ENCODE measurements at regions not wholly inside any gene's neighbourhood (a gene's known extent, or its start where the extent isn't known, plus 50 kb on each side); places are given as distances from the start of the nearest gene placed in this dataset.

DNA sequence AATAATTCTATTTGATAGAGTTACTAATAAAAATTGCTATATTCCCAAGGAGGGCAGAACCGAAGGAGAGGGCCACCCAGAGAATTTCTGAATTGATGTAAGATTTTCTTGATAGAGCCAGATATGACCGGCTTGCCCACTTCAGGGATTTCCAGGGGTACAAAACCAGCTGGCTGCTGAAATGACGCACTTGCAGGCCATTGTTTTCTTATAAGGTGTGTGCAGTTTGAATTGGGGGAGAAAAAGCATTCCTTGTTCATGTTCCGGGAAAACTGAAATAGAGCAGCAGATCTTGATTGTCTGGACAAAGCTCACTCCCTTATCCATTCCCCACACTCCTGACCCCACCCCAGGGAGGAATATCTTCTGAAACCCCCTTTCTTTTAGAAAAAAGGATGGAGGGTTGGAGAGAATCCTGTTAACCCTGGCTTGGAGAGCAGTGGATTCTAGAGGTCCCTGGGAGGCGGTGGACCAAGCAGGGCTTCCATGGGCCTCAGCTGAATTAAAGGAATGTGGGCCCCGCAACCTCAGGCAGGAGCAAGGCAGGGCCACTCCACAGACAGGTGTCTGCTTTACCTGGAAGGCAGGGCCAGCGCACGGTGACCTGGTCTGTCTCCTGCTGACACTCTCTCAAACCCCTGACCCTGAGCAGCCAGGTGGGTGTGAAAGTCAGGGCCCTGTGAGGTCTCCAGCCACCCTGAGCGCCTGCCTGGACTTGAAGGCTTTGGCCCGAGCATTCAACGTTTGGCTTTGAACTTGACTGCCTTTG is 96.4 kb downstream of the TMEM170B start:
- no peak for DNase-seq (ENCODE audit: low read depth)

DNA sequence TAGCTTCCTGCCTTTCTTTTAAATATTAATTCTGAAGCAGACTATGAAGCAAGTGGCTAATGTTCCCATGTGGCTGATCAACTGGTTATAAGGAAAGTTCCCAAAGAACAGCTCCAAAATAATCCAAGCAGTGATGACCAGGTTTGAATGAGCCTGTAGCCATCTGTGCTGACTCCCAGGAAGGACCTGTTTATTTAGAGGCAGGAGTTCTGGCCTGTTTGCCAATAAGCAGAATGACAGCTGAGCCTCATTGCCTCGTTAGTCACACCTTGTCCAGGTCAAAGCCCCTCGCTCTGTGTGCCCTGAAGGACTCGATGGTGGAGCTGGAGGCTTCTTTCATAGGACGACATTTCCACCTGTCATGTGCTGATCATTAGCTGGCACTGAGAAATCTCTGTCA is 97.4 kb downstream of the TMEM170B start:
- no peak for DNase-seq (ENCODE audit: low read depth)

DNA sequence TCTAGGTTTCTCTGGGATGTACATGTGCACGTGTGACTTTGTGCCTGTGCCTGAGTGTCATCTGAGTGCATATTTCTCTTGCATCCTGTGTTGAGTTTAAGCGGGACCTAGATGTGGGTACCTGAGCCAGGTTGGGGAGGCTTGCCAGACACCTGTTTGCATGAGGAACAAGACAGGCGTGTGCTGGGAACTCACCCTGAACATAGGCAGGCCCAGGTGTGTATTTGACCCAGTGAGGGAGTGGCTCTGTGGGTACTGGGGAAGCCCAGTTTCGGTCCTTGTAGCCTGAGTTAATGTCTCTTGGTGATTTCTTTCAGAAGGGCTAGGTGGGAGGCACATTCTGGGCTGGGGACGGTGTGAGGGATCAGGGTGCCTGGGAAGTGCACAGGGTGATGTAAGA is 98.6 kb downstream of the TMEM170B start:
- DNase-seq (ENCODE audit: low read depth): no peak

DNA sequence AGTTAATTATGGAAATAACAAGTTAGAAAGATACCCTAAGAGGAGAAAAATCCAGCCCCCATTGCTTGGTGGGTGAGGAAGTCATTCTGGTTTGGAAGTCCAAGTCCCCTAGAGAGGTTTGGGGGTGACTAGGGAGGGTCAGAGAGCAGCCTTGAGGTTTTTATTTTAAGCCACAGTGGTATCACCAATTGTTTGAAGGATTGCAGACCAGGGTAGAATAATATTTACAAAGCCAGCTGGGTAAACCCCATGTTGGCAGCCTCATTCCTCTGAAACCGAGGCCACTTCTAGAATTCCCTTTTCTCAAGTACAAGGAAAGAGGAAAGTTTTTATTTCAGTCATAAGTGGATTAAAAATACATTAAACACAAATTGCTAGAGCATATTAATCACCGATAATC is 99.7 kb downstream of the TMEM170B start:
- DNase-seq (ENCODE audit: low read depth): peak; percentile 63

DNA sequence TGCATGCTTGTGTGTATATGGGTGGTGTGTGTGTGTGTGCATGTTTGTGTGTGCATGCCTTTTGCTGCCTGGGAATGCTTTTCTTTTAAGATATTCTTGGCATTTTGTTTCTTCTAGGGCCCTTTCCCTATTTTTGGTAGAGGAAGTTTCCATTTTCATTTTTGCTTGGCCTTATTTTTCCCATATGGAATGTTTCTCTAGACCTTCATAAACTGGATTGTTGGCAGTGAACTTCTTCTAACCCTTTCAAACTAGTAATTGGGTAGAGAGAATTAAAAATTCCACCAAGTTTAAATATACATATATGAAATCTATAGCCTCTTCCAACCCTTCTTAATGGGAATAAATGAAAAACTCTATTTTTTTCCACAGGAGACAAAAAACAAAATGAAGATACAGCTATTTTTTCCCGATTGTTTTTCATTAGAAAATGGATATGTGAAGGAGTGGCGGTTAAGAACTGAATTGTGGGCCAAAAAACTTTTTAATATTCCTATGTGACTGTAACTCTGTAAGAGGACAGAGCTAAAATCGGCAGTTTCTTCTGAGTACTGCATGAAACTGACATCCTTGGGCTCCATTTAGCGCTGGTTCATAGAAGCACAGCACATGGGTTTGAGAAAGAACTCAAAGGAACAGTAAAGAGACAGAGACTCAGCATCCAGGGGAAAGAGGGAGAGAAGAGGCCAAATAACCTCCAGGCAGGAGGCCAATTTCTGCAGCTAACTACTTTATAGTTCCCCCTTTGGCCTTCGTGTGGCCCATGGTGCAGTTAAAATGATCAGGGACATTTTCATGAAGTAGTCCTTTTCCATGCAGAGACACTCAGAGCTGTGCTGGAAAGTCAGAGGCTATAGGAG is 102.1 kb downstream of the TMEM170B start:
- no peak for DNase-seq (ENCODE audit: low read depth)

DNA sequence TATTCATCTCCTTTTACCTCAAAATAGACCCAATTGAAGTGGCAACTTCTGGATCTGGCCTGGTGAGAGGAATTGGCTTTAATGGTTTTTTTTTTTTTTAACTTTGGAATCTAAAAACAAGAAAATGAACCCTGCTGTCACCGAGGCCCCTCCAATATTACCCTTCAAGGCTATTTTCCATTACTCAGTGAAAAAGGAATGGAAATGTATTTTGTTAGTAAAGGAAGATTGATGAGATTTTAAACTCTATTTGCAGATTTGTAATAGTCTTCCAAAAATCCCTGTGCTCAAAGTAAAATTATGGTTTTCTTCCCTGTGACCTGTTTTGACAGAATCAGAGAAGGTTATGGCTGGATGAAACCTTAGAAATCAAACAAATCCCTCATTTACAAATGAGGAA is 102.9 kb downstream of the TMEM170B start:
- DNase-seq (ENCODE audit: low read depth): no peak

DNA sequence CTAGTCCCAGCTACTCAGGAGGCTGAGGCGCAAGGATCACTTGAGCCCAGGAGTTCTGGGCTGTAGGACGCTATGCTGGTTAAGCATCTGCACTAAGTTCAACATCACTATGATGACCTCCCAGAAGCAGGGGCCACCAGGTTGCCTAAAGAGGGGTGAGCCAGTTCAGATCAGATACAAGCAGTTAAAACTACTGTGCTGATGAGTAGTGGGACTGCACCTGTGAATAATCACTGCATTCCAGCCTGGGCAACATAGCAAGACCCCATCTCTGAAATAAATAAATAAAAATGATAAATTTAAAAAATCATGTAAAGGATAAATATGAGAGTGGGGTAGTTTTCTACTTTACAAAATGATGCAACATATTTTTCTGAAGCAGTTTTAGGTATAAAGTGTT is 106.5 kb downstream of the TMEM170B start:
- DNase-seq (ENCODE audit: low read depth): no peak

DNA sequence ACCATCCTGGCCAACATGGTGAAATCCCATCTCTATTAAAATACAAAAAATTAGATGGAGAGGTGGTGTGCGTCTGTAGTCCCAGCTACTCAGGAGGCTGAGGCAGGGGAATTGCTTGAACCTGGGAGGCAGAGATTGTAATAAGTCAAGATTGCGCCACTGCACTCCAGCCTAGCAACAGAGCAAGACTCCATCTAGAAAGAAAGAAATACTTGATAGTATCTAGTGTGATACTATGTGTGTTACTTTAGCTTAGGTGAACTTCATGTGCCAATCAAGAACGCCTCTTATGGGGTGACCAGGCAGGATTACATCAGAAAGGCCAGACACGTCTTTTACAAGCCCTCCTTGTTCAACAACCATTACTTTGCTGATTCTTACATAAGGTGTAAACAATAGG is 107.1 kb downstream of the TMEM170B start:
- DNase-seq (ENCODE audit: low read depth): no peak

DNA sequence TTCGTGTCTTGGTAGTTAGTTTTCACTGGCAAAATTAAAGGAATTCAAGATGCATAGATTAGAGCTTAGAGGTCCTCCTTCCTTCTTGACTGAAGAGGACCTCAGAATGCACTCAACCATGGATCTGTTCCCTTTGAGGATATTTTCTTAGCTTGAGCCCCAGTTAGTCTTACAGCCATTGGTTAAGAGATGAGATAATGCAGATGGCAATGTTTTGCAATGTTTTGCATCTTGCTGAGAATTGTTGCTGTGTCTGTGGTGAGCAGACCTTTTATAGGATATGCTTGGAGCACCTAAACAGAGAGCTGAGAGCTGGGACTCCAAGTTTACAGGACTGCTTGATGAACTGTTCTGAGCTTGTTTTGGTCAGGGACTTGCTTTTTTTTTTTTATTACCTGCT is 107.5 kb downstream of the TMEM170B start:
- DNase-seq (ENCODE audit: low read depth): no peak

DNA sequence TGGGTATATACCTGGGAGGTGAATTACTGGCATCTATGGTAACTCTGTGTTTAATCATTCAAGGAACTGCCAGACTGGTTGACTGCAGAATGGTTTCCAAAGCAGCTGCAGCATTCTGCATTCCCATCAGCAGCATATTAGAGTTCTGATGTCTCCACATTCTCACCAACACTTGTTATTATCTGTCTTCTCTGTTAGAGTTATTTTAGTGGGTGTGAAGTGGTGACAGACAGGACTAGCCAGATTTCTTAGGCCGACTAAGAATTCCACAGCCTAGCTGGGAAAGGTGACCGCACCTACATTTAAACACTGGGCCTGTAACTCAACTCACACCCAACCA is 110.9 kb downstream of the TMEM170B start:
- no peak for DNase-seq (ENCODE audit: low read depth)

DNA sequence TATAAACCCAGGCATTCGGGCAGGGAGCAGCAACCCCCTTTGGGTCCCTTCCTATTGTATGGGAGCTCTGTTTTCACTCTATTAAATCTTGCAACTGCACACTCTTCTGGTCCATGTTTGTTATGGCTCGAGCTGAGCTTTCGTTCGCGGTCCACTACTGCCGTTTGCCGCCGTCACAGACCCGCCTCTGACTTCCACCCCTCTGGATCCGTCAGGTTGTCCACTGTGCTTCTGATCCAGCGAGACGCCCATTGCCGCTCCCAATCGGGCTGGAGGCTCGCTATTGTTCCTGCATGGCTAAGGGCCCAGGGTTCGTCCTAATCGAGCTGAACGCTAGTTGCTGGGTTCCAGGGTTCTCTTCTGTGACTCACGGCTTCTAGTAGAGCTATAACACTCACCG is 111.3 kb downstream of the TMEM170B start:
- no peak for DNase-seq (ENCODE audit: low read depth)

DNA sequence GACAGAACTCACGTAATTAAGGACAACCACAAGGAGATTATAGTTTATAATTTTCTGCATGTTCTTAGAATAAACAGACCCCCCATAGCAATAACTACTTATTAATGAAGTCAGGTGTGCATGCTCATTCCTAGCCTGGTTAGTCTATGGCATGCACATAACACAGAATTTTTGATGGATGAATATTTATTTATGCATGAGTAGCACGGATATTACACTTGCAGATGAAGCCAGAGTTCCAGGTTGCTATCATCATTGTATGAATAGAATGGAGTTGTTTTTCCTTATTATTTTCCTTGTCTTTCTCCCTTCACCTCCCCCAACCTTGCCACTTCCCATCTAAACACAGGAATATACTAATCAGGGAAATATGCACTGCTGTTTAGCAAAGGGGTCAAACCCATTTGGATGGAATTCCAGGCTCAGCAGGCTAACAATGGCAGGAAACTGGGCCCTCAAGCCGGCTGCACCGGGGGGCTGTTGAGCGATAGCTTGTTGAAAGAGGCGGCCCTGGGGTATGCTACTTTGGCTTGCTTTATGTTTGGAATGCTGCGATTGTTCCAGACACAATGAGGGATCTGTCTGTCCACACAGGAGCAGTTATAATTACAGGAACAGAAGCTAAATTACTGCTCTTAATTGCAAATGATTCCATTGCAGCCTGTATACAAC is 112.6 kb downstream of the TMEM170B start:
- DNase-seq (ENCODE audit: low read depth): peak; percentile 80

DNA sequence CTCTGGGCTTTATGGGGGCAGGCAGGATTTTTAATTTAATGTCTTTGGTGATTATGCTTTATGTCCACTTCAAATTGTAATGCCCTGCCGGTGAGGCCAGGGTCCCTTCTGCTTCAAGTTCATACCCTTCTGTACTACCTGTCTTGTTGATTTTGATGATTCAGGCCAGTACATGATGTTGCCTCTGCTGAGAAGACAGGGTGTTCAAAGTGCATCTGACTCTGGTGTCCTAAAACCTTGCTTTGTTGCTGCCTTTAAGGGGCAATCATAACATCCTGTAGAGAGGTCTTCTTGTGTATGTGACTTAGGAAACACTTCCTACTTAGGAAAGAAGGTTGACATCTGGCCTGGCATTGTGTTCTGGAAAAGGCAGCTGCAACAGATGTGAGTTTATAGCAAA is 113.2 kb downstream of the TMEM170B start:
- DNase-seq (ENCODE audit: low read depth): peak; percentile 29

DNA sequence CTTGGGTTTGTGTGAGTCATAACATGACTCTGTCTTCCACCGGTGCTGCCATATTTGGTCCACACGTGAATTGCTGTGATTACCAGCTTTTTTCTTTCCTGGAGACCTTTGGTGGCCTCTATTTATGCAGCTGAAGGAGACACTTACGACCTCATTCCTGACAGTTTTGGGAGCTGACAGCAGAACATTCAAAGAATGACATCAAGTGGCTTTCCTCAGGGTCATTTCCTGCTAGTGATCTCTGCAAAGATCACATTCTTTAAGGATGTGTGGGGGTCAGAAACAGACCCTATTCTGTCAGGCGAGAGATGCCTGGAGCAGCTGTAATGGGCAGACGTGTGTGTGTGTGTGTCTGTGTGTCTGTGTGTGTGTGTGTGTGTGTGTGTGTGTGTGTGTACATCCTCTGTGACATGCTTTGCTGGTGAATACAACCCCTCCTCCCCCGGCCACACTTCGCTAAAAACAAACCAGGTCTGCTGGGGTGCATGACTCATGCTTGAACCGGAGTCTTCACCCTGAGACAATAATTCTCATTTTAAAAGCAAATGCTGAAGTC is 115.6 kb downstream of the TMEM170B start:
- peak; percentile 99 for DNase-seq (ENCODE audit: low read depth)

DNA sequence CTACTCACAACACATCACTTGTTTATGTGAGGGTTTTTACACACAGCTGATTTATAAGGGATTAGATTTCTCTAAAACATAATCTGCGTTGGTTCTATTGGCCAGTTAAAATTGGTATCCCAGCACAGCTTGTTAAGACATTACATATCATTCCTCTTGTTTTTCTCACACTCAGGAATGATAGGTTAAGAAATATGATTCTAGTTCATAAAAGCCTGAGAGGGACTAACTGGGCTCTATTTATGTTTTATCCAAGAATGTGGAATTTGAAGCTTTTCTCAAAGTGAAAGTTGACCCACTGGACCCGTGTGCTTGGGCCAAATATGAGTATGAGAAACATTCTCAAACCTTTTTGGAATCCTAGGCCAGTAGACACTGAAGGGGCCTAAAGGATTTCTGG is 117.3 kb downstream of the TMEM170B start:
- peak; percentile 49 for DNase-seq (ENCODE audit: low read depth)

DNA sequence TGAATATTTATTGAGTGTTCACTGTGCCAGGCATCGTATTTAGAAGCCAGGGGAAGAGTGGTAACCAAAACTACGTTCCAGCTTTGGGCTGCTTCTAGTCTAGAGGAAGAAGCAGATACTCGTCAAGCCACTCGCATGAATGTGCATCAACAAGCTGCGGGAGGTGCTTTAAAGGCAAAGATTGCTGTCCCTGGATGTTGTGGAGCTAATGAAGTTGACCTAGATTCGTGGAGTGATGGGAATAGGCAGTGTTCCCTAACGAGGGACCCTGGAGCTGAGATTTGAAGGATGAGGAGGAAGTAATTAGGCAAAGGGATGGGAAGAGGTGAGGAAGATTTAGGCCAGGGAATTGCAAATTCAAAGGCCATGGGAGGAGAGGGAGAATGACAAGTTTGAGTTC is 118.9 kb downstream of the TMEM170B start:
- DNase-seq (ENCODE audit: low read depth): no peak

DNA sequence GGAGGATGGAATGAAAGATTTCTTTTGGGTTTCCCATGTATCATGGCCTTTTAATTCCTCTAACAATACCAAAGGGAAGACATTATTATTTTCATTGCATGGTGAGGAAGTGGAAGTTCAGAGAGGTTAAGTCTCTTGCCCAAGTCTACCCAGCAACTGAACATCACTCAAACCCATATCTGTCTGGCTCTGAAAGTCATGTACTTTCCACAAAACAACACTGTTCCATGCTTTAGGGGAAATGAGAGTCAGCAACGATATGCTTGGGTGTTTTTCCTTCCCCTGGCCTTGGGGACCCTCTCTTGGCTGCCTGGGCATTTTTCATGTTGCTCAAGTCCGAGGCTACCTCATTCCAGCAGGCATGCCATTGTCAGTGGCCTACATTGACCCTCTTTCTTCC is 118.8 kb downstream of the ADTRP start:
- no peak for DNase-seq (ENCODE audit: low read depth)

DNA sequence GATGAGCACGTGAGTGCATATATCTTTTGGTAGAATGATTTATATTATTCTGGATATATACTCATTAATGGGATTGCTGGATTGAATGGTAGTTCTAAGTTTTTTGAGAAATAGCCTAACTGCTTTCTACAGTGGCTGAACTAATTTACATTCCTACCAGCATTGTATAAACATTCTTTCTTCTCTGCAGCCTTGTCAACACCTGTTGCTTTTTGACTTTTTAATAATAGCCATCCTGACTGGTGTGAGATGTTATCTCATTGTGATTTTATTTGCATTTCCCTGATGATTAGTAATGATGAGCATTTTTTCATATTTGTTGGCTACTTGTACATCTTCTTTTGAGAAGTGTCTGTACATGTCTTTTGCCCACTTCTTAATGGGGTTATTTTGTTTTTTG is 116.3 kb downstream of the ADTRP start:
- DNase-seq (ENCODE audit: low read depth): no peak

DNA sequence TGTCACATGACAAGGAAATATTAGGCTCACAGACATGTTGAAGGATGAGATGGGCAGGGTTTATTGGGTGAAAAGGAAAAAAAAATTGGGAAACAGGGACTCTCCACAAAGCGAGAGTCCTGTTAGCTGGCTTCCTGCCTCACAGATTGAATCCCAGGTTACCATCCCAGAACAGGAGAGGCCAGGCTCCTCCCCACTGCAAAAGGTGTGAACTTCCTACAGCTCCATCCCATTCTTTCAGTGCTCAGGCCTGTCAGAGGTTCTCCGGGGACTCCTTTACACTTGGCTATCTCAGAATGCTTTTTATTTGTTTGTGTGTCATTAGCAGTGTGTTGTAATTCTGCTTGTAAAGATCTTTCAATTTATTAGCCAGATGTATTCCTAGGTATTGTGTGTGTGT is 115.1 kb downstream of the ADTRP start:
- DNase-seq (ENCODE audit: low read depth): no peak

All from LHCN-M2 (cell line).